HG02973 (cell line): ENCODE measurements at regions not wholly inside any gene's neighbourhood (a gene's known extent, or its start where the extent isn't known, plus 50 kb on each side); places are given as distances from the start of the nearest gene placed in this dataset.

Experiments
- ATAC-seq: cut with Tn5 transposase; IDR thresholded peaks from one replicate; pipeline ENCODE4 v1.9.1; 2021; ENCODE audit warnings: moderate library complexity; ENCODE audit not compliant: unreplicated experiment

DNA sequence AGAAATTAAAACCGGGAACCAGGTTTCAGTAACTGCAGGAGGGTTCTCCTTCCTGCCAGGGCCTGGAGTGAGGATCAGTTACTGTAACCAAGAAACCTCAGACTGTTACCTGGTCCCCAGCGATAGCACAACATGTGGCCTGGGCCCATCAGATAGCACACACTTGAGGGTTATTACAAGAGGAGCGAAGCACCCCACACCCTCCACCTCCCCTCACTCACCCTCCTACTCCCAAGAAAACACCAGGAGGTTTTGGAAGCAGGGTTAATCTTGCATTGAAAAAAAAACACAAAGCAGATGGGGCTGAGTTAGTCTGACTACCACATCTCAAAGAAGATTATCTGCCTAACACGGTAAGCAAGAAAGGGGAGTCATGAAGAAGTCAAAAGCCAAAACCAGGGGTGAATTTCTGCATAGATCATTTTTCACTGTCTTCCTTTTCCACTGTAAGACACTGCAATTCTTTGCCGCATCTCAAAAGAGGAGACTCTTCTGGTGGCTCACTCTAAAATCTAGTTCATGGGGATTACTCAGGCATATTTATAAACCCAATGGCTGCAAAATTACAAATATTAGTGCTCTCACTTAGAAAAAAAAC, 75.9 kb upstream of the DOCK9 start:
- ATAC-seq: no peak

DNA sequence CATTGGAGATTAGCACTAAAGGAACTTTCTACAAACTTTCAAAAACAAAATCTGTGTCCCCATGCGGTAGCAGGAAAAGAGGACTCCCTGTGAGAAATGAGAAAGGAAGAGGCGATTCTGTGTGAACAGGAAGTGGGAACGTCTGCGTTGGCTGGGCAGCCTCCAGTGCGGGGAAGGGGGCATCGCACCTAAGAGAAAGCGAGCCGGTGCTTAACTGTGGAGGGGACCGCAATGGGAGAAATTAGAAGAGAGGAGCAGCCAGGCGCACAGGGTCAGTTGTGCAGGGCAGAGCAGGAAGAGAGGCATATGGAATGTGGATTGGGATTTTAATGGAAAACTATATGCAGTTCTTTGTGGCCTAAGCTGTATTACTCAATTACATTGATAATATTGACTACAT, 77.4 kb upstream of the DOCK9 start:
- ATAC-seq: no peak

DNA sequence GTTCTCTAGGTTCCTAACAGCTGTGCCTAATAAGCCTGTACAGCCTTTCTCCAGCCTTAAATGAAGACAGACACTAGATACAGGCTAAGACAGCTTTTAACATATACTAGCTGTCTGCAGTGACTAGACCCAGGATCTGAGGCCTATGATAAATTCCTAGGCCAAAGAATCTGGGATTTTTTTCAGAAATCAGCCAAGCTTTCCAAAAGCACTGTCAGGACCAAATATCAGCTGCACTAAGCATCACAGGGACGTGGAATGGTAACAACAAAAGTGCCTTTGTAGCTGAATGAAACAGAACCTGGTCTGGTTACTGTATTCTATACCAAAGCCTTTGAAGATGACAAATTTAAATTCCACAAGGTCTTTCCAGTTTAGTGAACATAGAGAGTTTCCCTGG, 77.9 kb upstream of the DOCK9 start:
- ATAC-seq: no peak

- ATAC-seq: no peak
Observed at GRCh38 chr13:99056381-99057014, 78.6 kb upstream of the DOCK9 start.

- ATAC-seq: no peak
Observed at GRCh38 chr13:99057310-99057975, 79.6 kb upstream of the DOCK9 start.

GRCh38 chr13:99058527-99059495, 80.9 kb upstream of the DOCK9 start:
- no peak for ATAC-seq

DNA sequence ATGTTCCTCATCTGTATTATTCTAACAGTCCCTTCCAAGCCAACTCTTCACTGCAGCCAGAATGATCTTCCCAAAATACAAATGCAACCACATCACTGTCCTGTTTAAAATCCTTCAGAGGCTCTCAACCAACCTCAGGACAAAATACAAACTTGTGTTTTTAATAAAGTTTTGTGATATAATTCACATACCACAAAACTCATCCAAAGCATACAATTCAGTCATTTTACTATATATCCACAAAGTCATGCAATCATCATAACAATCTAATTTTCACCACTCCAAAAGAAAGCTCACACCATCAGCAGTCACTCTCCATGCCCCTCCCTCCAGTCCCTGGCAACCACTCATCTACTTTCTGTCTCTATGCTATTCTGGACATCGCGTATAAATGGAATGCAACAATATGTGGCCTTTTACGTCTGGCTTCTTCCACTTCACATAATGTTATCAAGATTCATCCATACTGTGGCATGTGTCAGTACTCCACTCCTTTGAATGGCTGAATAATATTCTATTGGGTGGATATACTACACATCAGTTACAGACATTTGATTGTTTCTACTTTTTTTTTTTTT, 81.7 kb upstream of the DOCK9 start:
- ATAC-seq: no peak

DNA sequence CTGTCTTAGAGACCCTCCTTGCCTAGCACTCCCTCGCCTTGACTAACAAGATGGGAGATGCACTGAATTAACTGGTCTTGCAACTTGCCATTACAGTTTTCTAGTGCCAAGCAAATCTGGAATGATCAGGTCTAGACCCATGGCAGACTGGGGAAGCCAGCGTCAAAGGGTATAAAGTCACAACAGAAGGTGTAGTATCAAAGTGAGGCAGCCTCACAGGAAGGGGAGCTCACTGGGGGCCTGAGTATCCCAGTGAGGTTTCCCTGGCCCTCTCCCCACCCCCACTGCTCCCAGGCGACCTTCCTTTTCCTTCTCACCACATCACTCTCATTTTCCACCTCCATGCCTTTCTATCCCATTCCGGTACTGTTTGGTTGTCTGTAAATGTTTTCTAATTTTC, 83.5 kb upstream of the DOCK9 start:
- ATAC-seq: no peak

GRCh38 chr13:99062593-99062992, 84.7 kb upstream of the DOCK9 start:
- ATAC-seq: no peak

DNA sequence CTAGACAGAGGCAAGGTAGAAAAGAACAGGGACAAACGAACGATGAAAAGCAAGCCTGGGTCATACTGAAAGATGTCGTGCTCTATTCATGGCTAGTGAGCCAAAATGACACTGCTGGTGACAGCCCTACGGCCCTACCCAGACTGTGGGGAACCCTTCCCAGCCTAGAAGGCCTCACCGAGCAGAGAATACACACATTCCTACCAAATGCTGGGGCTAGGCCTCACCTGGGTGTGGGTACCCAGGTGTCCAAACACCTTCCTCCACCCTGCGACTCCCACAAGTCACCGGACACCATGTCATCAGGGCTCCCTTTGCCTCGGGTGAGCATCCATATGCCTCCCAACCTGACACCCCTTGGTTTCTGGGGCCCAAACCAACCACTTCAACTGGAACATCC, 85.3 kb upstream of the DOCK9 start:
- no peak for ATAC-seq

- ATAC-seq: peak; percentile 65
Observed at GRCh38 chr13:99063952-99064351, 86.1 kb upstream of the DOCK9 start.

GRCh38 chr13:99064624-99065234, 86.9 kb upstream of the DOCK9 start:
- ATAC-seq: no peak

- ATAC-seq: no peak
Observed at GRCh38 chr13:99065235-99066015, 87.6 kb upstream of the DOCK9 start.

DNA sequence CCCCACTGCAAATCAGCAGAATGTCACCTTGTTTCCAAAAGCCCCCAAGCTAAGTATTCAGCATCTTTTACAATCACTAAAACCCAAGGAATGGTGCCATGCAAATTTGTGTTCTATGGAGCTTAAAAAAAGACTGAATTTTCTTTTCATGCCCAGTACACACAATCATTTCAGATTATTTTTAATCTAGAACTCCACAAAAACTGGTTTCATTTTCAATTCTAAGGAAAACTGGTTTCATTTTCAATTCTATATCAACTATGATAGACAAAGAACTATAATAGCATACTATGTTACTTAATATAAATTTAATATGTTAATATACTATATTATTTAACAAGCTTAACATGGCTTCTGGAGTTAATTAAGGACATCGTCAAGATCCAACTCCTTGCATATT, 88.4 kb upstream of the DOCK9 start:
- ATAC-seq: no peak

GRCh38 chr13:99067159-99067985, 89.5 kb upstream of the DOCK9 start:
- no peak for ATAC-seq

DNA sequence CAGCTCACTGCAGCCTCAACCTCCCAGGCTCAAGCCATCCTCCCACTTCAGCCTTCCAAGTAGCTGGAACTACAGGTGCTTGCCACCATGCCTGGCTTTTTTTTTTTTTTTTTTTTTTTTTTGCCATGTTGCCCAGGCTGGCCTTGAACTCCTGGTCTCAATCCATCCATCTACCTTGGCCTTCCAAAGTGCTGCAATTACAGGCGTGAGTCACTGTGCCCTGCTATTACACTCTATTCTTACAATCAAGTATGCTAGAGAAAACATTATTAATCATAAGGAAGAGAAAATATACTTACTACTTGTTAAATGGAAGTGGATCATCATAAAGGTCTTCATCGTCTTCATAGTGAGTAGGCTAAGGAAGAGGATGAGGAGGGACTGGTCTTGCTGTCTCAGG, 93.3 kb upstream of the DOCK9 start:
- no peak for ATAC-seq

DNA sequence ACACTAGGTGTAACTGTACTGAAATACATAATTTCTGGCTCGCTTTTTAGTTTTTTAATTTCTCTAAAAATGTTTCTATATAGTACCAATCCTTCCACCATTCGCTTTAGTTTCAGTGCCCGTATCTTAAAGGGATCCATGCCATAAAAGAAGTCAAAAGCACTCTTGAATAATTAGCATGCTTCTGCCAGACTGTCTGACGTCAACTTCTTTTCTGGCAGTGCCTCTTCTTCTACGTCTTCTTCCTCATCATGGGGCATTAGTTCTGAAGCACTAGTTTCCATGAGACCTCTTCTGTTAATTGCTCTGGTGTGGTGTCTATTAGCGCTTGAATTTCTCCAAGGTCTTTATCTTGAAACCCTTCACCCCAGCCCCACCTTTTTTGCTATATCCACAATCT, 93.8 kb upstream of the DOCK9 start:
- ATAC-seq: no peak

GRCh38 chr13:99072356-99072755, 94.5 kb upstream of the DOCK9 start:
- no peak for ATAC-seq

DNA sequence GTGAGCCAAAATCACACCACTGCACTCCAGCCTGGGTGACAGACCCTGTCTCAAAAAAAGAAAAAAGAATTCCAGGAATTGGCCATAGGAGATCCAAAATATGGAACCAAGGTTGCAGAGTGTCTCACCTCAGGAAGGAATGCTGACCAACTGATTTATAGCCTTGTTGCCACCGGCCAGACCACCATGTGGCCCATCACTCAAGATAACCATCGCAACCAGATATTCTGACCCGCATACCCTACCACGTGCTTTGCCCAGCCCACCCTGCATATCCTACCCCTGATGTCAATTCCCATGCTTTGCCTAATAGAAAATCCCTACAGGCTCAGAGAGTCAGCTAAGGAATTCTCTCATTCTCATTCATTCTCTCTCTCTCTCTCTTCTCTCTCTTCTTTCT, 95.1 kb upstream of the DOCK9 start:
- ATAC-seq: no peak
